ENCODE measurements at regions not wholly inside any gene's neighbourhood (a gene's known extent, or its start where the extent isn't known, plus 50 kb on each side); places are given as distances from the start of the nearest gene placed in this dataset.

GRCh38 chr6:145051661-145052060, 683.7 kb downstream of the EPM2A start:
- TF ChIP-seq CTCF (IDR thresholded peaks at IDR 0.05; ENCODE audit: low read depth, low read length, missing input control), result no peak
- TF ChIP-seq, protein P1, sequence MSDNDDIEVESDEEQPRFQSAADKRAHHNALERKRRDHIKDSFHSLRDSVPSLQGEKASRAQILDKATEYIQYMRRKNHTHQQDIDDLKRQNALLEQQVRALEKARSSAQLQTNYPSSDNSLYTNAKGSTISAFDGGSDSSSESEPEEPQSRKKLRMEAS (IDR thresholded peaks at IDR 0.05), result no peak

All from liver (tissue), 2 donors.